A673 (cell line): ENCODE measurements at regions not wholly inside any gene's neighbourhood (a gene's known extent, or its start where the extent isn't known, plus 50 kb on each side); places are given as distances from the start of the nearest gene placed in this dataset.
A peak's percentile ranks its signal among the peaks of the same experiment; 100 is the strongest.

ENCODE experiments used
- BruUV-seq: library from RNA; stranded (reverse); fragments of 400-500 nt; replicated peaks from 2 replicates; lab custom pipeline; 2021; lab: Mats Ljungman, UMichigan
- CTCF ChIA-PET: fragments of 300-600 bp; sonication (Branson Sonifier 250); formaldehyde crosslinking; loops from one replicate; lab custom pipeline; 2022; ENCODE audit warnings: antibody characterized with exemption; lab: Charles Lee
- POLR2A ChIA-PET: fragments of 300-600 bp; sonication (Branson Sonifier 250); formaldehyde crosslinking; loops from one replicate; lab custom pipeline; 2022; ENCODE audit warnings: antibody characterized with exemption; ENCODE audit not compliant: low non-redundant PET; lab: Charles Lee
- DNase-seq: peaks from one replicate; pipeline ENCODE4 v3.0.0-alpha.2; 2015; ENCODE audit warnings: low spot score
- H3K27ac ChIP-seq: fragments of 200-600 bp; sonication (generic); 2 replicates; pipeline ENCODE4 v1.5.1; 2016; ENCODE audit warnings: mixed run types, low read depth, mild to moderate bottlenecking, mixed read lengths, antibody characterized with exemption, low read length; ENCODE audit not compliant: poor library complexity, severe bottlenecking
- H3K27me3 ChIP-seq: fragments of 200-600 bp; sonication (generic); replicated peaks from 2 replicates; pipeline ENCODE4 v1.6.1; 2017; ENCODE audit warnings: mixed run types, low read depth, mild to moderate bottlenecking, mixed read lengths, antibody characterized with exemption, low read length; ENCODE audit not compliant: insufficient read depth, poor library complexity
- H3K36me3 ChIP-seq: fragments of 200-600 bp; sonication (generic); 2 replicates; pipeline ENCODE4 v1.6.1; 2016; ENCODE audit warnings: mixed run types, mild to moderate bottlenecking, mixed read lengths, antibody characterized with exemption, low read length; ENCODE audit not compliant: insufficient read depth, poor library complexity, severe bottlenecking
- H3K4me1 ChIP-seq: fragments of 200-600 bp; sonication (generic); 2 replicates; pipeline ENCODE4 v1.6.1; 2017; ENCODE audit warnings: mixed run types, mild to moderate bottlenecking, mixed read lengths, antibody characterized with exemption, low read length; ENCODE audit not compliant: insufficient read depth, poor library complexity, severe bottlenecking
- H3K4me3 ChIP-seq: fragments of 200-600 bp; sonication (generic); 2 replicates; pipeline ENCODE4 v1.5.1; 2016; ENCODE audit warnings: low read depth, mixed run types, mild to moderate bottlenecking, mixed read lengths, low read length; ENCODE audit not compliant: poor library complexity, severe bottlenecking
- H3K9me3 ChIP-seq: fragments of 200-600 bp; sonication (generic); 2 replicates; pipeline ENCODE4 v1.6.1; 2016; ENCODE audit warnings: mixed run types, low read depth, mild to moderate bottlenecking, mixed read lengths, antibody characterized with exemption, low read length; ENCODE audit not compliant: poor library complexity, severe bottlenecking
- EZH2 ChIP-seq: fragments of 200-600 bp; sonication (generic); IDR thresholded peaks from 2 replicates; pipeline ENCODE4 v1.6.1; 2017; ENCODE audit warnings: borderline replicate concordance, low read depth, mild to moderate bottlenecking, mixed read lengths, antibody characterized with exemption, low read length; ENCODE audit not compliant: poor library complexity, severe bottlenecking
- intact Hi-C: fragments of 100-400 bp; cut with micrococcal nuclease; formaldehyde crosslinking; loops from one replicate; pipeline ENCODE4 v1.10.0; 2022; ENCODE audit not compliant: unreplicated experiment
- TF ChIP-seq, protein P1 (sequence below): fragments of 300-800, 200-600 bp; sonication (generic); conservative IDR thresholded peaks from 2 replicates; pipeline ENCODE4 v1.5.1; 2017; ENCODE audit warnings: low read depth, mild to moderate bottlenecking, antibody characterized with exemption, low read length, moderate library complexity, mixed read lengths

GRCh38 chrX:40524423-40524822 is 56.3 kb upstream of the ATP6AP2 start:
- TF ChIP-seq, protein P1, sequence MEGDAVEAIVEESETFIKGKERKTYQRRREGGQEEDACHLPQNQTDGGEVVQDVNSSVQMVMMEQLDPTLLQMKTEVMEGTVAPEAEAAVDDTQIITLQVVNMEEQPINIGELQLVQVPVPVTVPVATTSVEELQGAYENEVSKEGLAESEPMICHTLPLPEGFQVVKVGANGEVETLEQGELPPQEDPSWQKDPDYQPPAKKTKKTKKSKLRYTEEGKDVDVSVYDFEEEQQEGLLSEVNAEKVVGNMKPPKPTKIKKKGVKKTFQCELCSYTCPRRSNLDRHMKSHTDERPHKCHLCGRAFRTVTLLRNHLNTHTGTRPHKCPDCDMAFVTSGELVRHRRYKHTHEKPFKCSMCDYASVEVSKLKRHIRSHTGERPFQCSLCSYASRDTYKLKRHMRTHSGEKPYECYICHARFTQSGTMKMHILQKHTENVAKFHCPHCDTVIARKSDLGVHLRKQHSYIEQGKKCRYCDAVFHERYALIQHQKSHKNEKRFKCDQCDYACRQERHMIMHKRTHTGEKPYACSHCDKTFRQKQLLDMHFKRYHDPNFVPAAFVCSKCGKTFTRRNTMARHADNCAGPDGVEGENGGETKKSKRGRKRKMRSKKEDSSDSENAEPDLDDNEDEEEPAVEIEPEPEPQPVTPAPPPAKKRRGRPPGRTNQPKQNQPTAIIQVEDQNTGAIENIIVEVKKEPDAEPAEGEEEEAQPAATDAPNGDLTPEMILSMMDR: peak; percentile 25; the same call in 1 of the 2 replicates
- TF ChIP-seq EZH2: no peak
- Histone ChIP-seq H3K27me3 (no peaks in the 10 kb centered on the region), H3K36me3 (no peaks in the 10 kb centered on the region), H3K4me3 (no peak overlapping the region), H3K27ac (no peak overlapping the region), H3K9me3 (no peaks in the 10 kb centered on the region), H3K4me1 (no peaks in the 10 kb centered on the region)
- DNase-seq: no peak
- intact Hi-C loops: no loop called here
- no TSS peak for BruUV-seq
- CTCF ChIA-PET: interaction anchor here (0.5 kb wide), 1 partner anchor 291 kb away, joined by 5 read pairs; no protein-coding TSS in a partner anchor
- POLR2A ChIA-PET: no interaction called here

- POLR2A ChIA-PET: no interaction called here
- Histone ChIP-seq H3K4me3 (no peak overlapping the region), H3K36me3 (no peaks in the 10 kb centered on the region), H3K9me3 (no peaks in the 10 kb centered on the region), H3K4me1 (no peaks in the 10 kb centered on the region), H3K27ac (no peak overlapping the region), H3K27me3 (no peaks in the 10 kb centered on the region)
- TF ChIP-seq EZH2: no peak
- TF ChIP-seq, protein P1: no peak
- CTCF ChIA-PET: interaction anchor here (0.5 kb wide), 1 partner anchor 290 kb away, joined by 5 read pairs; no protein-coding TSS in a partner anchor
- no TSS peak for BruUV-seq
- DNase-seq: no peak
- intact Hi-C loops: no loop called here
Observed at GRCh38 chrX:40523852-40524251, 56.9 kb upstream of the ATP6AP2 start.

GRCh38 chrX:40521868-40522450 is 58.8 kb upstream of the ATP6AP2 start:
- TF ChIP-seq, protein P1: no peak
- ChIA-PET CTCF (no interaction called here), POLR2A (no interaction called here)
- H3K4me3 ChIP-seq: no peak overlapping the region
- no TSS peak for BruUV-seq
- H3K36me3 ChIP-seq: no peaks in the 10 kb centered on the region
- no peaks in the 10 kb centered on the region for H3K27me3 ChIP-seq
- H3K27ac ChIP-seq: no peak overlapping the region
- H3K9me3 ChIP-seq: no peaks in the 10 kb centered on the region
- DNase-seq: no peak
- intact Hi-C loops: no loop called here
- no peaks in the 10 kb centered on the region for H3K4me1 ChIP-seq
